DMS 273 treated with DMSO at 0.1 percent for 48 hours (cell line): ENCODE measurements at regions not wholly inside any gene's neighbourhood (a gene's known extent, or its start where the extent isn't known, plus 50 kb on each side); places are given as distances from the start of the nearest gene placed in this dataset.

ENCODE experiments used
- DNase-seq: peaks from one replicate; lab custom pipeline; 2025; lab: John Stamatoyannopoulos, UW

- no peak for DNase-seq
Observed at GRCh38 chr10:4482659-4483058, 343.3 kb upstream of the AKR1E2 start.

- no peak for DNase-seq
Observed at GRCh38 chr10:4481192-4481591, 344.8 kb upstream of the AKR1E2 start.

- DNase-seq, result no peak
Observed at GRCh38 chr10:4479342-4479741, 346.7 kb upstream of the AKR1E2 start.

GRCh38 chr10:4477664-4478063 lies 348.3 kb upstream of the AKR1E2 start:
- no peak for DNase-seq

GRCh38 chr10:4475827-4476490 lies 350.0 kb upstream of the AKR1E2 start:
- no peak for DNase-seq

GRCh38 chr10:4474829-4475228 lies 351.2 kb upstream of the AKR1E2 start:
- no peak for DNase-seq

- DNase-seq, result no peak
Observed at GRCh38 chr10:4473977-4474376, 352.0 kb upstream of the AKR1E2 start.

- DNase-seq, result no peak
Observed at GRCh38 chr10:4472190-4472904, 353.7 kb upstream of the AKR1E2 start.

- no peak for DNase-seq
Observed at GRCh38 chr10:4470231-4470835, 355.7 kb upstream of the AKR1E2 start.

- no peak for DNase-seq
Observed at GRCh38 chr10:4467481-4467880, 358.5 kb upstream of the AKR1E2 start.

GRCh38 chr10:4460267-4460666 lies 365.7 kb upstream of the AKR1E2 start:
- no peak for DNase-seq

GRCh38 chr10:4459531-4459930 lies 366.5 kb upstream of the AKR1E2 start:
- DNase-seq, result no peak

GRCh38 chr10:4457597-4457996 lies 368.4 kb upstream of the AKR1E2 start:
- no peak for DNase-seq

- no peak for DNase-seq
Observed at GRCh38 chr10:4456776-4457175, 369.2 kb upstream of the AKR1E2 start.

- no peak for DNase-seq
Observed at GRCh38 chr10:4456279-4456678, 369.7 kb upstream of the AKR1E2 start.

- DNase-seq, result no peak
Observed at GRCh38 chr10:4453950-4454349, 372.1 kb upstream of the AKR1E2 start.

GRCh38 chr10:4453276-4453675 lies 372.7 kb upstream of the AKR1E2 start:
- DNase-seq, result no peak

GRCh38 chr10:4450981-4451908 lies 374.8 kb upstream of the AKR1E2 start:
- DNase-seq, result no peak

GRCh38 chr10:4450169-4450568 lies 375.8 kb upstream of the AKR1E2 start:
- no peak for DNase-seq

GRCh38 chr10:4448030-4448429 lies 378.0 kb upstream of the AKR1E2 start:
- DNase-seq, result no peak

GRCh38 chr10:4443419-4443818 lies 382.6 kb upstream of the AKR1E2 start:
- no peak for DNase-seq

GRCh38 chr10:4442296-4442695 lies 383.7 kb upstream of the AKR1E2 start:
- DNase-seq, result no peak
